ENCODE measurements at regions not wholly inside any gene's neighbourhood (a gene's known extent, or its start where the extent isn't known, plus 50 kb on each side); places are given as distances from the start of the nearest gene placed in this dataset.
A peak's percentile ranks its signal among the peaks of the same experiment; 100 is the strongest.

GRCh38 chr14:61627612-61628011 lies 67.7 kb upstream of the HIF1A start:
- WGBS, 2 experiments (ENCODE audit: extremely low coverage in 2 of 2, insufficient read length in 1 of 2) = no CpG with 5 or more reads among the region's 2 CpGs
- TF ChIP-seq CEBPB (IDR thresholded peaks at IDR 0.05; ENCODE audit: low read depth, low read length) (no peak), SMC3 (IDR thresholded peaks at IDR 0.05; ENCODE audit: low read depth, low read length) (no peak), RFX5 (IDR thresholded peaks at IDR 0.05; ENCODE audit: low read depth, low read length) (no peak), BHLHE40 (IDR thresholded peaks at IDR 0.05; ENCODE audit: low read depth, low read length) (no peak), CTCF (conservative IDR thresholded peaks at IDR 0.05; ENCODE audit: low read depth, low read length) (no peak), RCOR1 (IDR thresholded peaks at IDR 0.05; ENCODE audit: insufficient replicate concordance, low read length) (no peak), USF2 (IDR thresholded peaks at IDR 0.05; ENCODE audit: low read depth, low read length) (no peak), CHD1 (IDR thresholded peaks at IDR 0.05; ENCODE audit: low read depth, low read length) (no peak), FOS (IDR thresholded peaks at IDR 0.05; ENCODE audit: low read depth, low read length) (no peak), ELK1 (IDR thresholded peaks at IDR 0.05; ENCODE audit: borderline replicate concordance, low read depth, low read length) (no peak), NFE2L2 (IDR thresholded peaks at IDR 0.05; ENCODE audit: low read depth, low read length) (no peak), MXI1 (IDR thresholded peaks at IDR 0.05; ENCODE audit: borderline replicate concordance, low read depth, low read length) (no peak), RAD21 (IDR thresholded peaks at IDR 0.05; ENCODE audit: low read length) (no peak), MAZ (IDR thresholded peaks at IDR 0.05; ENCODE audit: borderline replicate concordance, low read depth, low read length) (no peak), POLR2A (IDR thresholded peaks at IDR 0.05; ENCODE audit: low read depth, low read length) (no peak), MAFK (IDR thresholded peaks at IDR 0.05; ENCODE audit: low read depth, low read length) (no peak)
- Histone ChIP-seq H3K4ac (ENCODE audit: low read depth, low read length) (no peak overlapping the region), H3K27ac (ENCODE audit: insufficient read depth, low read length) (no peak overlapping the region), H3K4me3 (ENCODE audit: insufficient read depth, low read depth, low read length) (no peak overlapping the region), H3K4me2 (ENCODE audit: low read depth, low read length) (no peak overlapping the region), H2AK9ac (replicated peaks; ENCODE audit: low read depth, low read length, poor library complexity) (no peak overlapping the region), H3K4me1 (ENCODE audit: control insufficient read depth, insufficient read depth, low read length) (peaks cover 4% of the 10 kb centered on the region), H2BK20ac (ENCODE audit: low read depth, low read length) (no peak overlapping the region), H3K36me3 (ENCODE audit: control insufficient read depth, insufficient read depth, low read length) (no peaks in the 10 kb centered on the region), H4K91ac (ENCODE audit: insufficient read depth, low read depth, low read length) (no peak overlapping the region), H3K79me1 (ENCODE audit: low read depth in 1 of 2, low read length in 2 of 2) (no peaks in the 10 kb centered on the region), H3K18ac (ENCODE audit: low read depth, low read length) (peak overlapping the region; percentile 42; the same call in 1 of the 2 replicates), H4K5ac (ENCODE audit: low read depth, low read length) (no peak overlapping the region), H2BK120ac (ENCODE audit: low read depth, low read length) (no peak overlapping the region), H3K27me3 (ENCODE audit: control insufficient read depth, insufficient read depth, low read length) (no peaks in the 10 kb centered on the region), H2BK5ac (ENCODE audit: low read depth, low read length, poor library complexity, severe bottlenecking) (no peak overlapping the region), H3K9me1 (ENCODE audit: insufficient read depth, low read length) (no peaks in the 10 kb centered on the region), H3K23ac (ENCODE audit: low read depth, low read length) (no peak overlapping the region), H3K9ac (ENCODE audit: low read depth, low read length) (no peak overlapping the region), H3K9me3 (ENCODE audit: control insufficient read depth, insufficient read depth, low read length) (no peaks in the 10 kb centered on the region), H2AFZ (replicated peaks; ENCODE audit: low read length, poor library complexity) (no peak overlapping the region), H4K8ac (ENCODE audit: low read depth in 2 of 2, low read length in 2 of 2) (no peak overlapping the region), H3K56ac (ENCODE audit: extremely low read depth, insufficient read depth, low read length) (no peak overlapping the region), H3K14ac (replicated peaks; ENCODE audit: low read depth, low read length) (no peak overlapping the region), H2BK15ac (ENCODE audit: low read depth, low read length) (no peak overlapping the region), H2AK5ac (ENCODE audit: low read depth, low read length) (peak overlapping the region; percentile 34), H4K20me1 (ENCODE audit: insufficient read depth, low read length) (no peaks in the 10 kb centered on the region)
- no TSS peak for BruUV-seq (replicated peaks)
- no peak for ATAC-seq (ENCODE audit: low read depth)
- in situ Hi-C loops (cut with MboI; ENCODE audit: low sequenced_read_pairs) = no loop called here
- POLR2A ChIA-PET (ENCODE audit: unreplicated experiment) = no interaction called here
- dilution Hi-C loops (cut with HindIII; ENCODE audit: low sequenced_read_pairs, unreplicated experiment) = no loop called here
- intact Hi-C loops (cut with micrococcal nuclease) = no loop called here
- no peak for DNase-seq
- CTCF ChIA-PET = no interaction called here
